Upper lobe of left lung (tissue), 6 donors: ENCODE measurements at regions not wholly inside any gene's neighbourhood (a gene's known extent, or its start where the extent isn't known, plus 50 kb on each side); places are given as distances from the start of the nearest gene placed in this dataset.

ENCODE experiments used
- ATAC-seq, 2 donors: fragments of 200-7000 bp; cut with Tn5 transposase; one replicate each; pipeline ENCODE4 v1.9.1; 2022; ENCODE audit warnings: mild to moderate bottlenecking in 2 of 2, moderate library complexity in 2 of 2; ENCODE audit not compliant: low FRiP score in 2 of 2
- DNase-seq, 2 donors: peaks; one replicate each; pipeline ENCODE4 v3.0.0-alpha.2; 2019 to 2020
- H3K27ac ChIP-seq, 4 donors: fragments of 200-600 bp; sonication (generic); one replicate each; pipeline ENCODE4 v1.5.1; 2016 to 2019
- H3K27me3 ChIP-seq, 4 donors: fragments of 200-600 bp; sonication (generic); one replicate each; pipeline ENCODE4 v1.5.1; 2017 to 2019
- H3K36me3 ChIP-seq, 4 donors: fragments of 200-600 bp; sonication (generic); one replicate each; pipeline ENCODE4 v1.5.1; 2016 to 2019
- H3K4me1 ChIP-seq, 4 donors: fragments of 200-600 bp; sonication (generic); one replicate each; pipeline ENCODE4 v1.5.1; 2018 to 2019
- H3K4me3 ChIP-seq, 4 donors: fragments of 200-600 bp; sonication (generic); one replicate each; pipeline ENCODE4 v1.5.1; 2017 to 2019; ENCODE audit warnings: mild to moderate bottlenecking in 2 of 4, moderate library complexity in 1 of 4
- H3K9me3 ChIP-seq, 4 donors: fragments of 200-600 bp; sonication (generic); one replicate each; pipeline ENCODE4 v1.5.1; 2018 to 2019
- CTCF ChIP-seq, 6 experiments: fragments of 450-650 bp in 4 of 6; fragments of 200-600 bp in 2 of 6; sonication (generic) in 2 of 6; IDR thresholded peaks; one replicate each; pipeline ENCODE4 v1.5.1; 2016 to 2019; ENCODE audit warnings: antibody characterized with exemption in 6 of 6
- EP300 ChIP-seq, 4 donors: sonication (generic); formaldehyde crosslinking; IDR thresholded peaks; one replicate each; pipeline ENCODE4 v1.5.1; 2017; ENCODE audit warnings: antibody characterized with exemption in 4 of 4, control low read depth in 2 of 4
- POLR2A ChIP-seq, 4 donors: fragments of 450-650 bp; IDR thresholded peaks; one replicate each; pipeline ENCODE4 v1.5.1; 2016 to 2017; ENCODE audit warnings: antibody characterized with exemption in 4 of 4, mild to moderate bottlenecking in 2 of 4
- POLR2AphosphoS5 ChIP-seq, 2 donors: sonication (generic); formaldehyde crosslinking; IDR thresholded peaks; one replicate each; pipeline ENCODE4 v1.5.1; 2017; ENCODE audit warnings: antibody characterized with exemption in 2 of 2
- WGBS, 2 donors: methylation state at CpG; one replicate each; pipeline ENCODE4 v1.1.5; 2017 to 2018; 5-methylcytosine and 5-hydroxymethylcytosine counted together
- donor health status: DM: no; HTN: no; CAD: no; lungs with moderate emphysema.
- donor health status: DM: no; HTN: yes; CAD: no; lungs with severe emphysema.

DNA sequence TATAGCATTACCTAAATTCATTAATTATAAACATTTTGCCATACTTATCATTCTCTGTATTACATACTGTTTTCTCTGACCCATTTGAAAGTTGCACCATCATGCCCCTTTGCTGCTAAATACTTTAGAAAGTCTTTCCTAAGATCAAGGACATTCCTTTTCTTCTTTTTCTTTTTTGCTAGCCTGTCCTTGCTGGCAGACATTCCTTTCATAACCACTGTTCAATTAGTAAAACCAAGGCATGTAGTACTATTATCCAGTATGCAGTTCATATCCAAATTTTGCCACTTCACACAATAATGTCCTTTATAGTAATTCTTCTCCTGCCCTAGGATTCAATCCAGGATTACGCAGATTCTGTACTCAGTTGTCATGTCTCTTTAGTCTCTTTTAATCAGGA, 321.0 kb upstream of the C2CD4B start:
- TF ChIP-seq EP300 (IDR thresholded peaks at IDR 0.05), result no peak
- TF ChIP-seq POLR2A (IDR thresholded peaks at IDR 0.05), result no peak
- TF ChIP-seq CTCF (IDR thresholded peaks at IDR 0.05), result no peak
- no peak for TF ChIP-seq POLR2AphosphoS5 (IDR thresholded peaks at IDR 0.05)
- no peak overlapping the region for H3K4me3 ChIP-seq
- no peak for ATAC-seq
- H3K9me3 ChIP-seq, result no peaks in the 10 kb centered on the region
- H3K27ac ChIP-seq, result no peak overlapping the region
- no peaks in the 10 kb centered on the region for H3K36me3 ChIP-seq
- no peak for DNase-seq
- no peaks in the 10 kb centered on the region for H3K27me3 ChIP-seq
- WGBS, 2 donors, result 96 to 98% methylated on average over 1 of the region's 1 CpG
- H3K4me1 ChIP-seq, result no peaks in the 10 kb centered on the region

DNA sequence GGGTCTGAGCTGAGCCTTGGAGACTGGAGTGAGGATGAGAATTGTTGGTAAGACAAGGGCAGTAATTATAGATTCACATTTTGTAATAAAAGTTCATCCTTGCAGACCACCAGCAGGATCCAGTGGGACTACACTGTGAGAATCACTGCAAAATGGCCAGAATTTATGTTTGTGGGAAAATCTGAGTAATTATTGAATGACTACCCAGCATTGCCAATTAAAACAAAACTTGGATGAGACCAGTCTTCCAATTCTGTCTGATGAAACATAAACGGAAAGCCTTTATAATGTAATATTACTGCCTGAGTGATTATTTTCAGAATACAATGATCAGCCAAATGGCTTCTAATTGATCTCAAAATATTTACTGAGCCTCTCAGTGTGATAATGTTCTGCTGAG, 323.3 kb upstream of the C2CD4B start:
- TF ChIP-seq POLR2A (IDR thresholded peaks at IDR 0.05) (no peak), POLR2AphosphoS5 (IDR thresholded peaks at IDR 0.05) (no peak), EP300 (IDR thresholded peaks at IDR 0.05) (no peak), CTCF (IDR thresholded peaks at IDR 0.05) (no peak)
- H3K27ac ChIP-seq, result no peak overlapping the region
- no peaks in the 10 kb centered on the region for H3K36me3 ChIP-seq
- H3K4me3 ChIP-seq, result no peak overlapping the region
- no peaks in the 10 kb centered on the region for H3K9me3 ChIP-seq
- DNase-seq (no peak), ATAC-seq (no peak)
- no peaks in the 10 kb centered on the region for H3K4me1 ChIP-seq
- WGBS, 2 donors, result 83 to 93% methylated on average over 1 of the region's 1 CpG
- no peaks in the 10 kb centered on the region for H3K27me3 ChIP-seq

DNA sequence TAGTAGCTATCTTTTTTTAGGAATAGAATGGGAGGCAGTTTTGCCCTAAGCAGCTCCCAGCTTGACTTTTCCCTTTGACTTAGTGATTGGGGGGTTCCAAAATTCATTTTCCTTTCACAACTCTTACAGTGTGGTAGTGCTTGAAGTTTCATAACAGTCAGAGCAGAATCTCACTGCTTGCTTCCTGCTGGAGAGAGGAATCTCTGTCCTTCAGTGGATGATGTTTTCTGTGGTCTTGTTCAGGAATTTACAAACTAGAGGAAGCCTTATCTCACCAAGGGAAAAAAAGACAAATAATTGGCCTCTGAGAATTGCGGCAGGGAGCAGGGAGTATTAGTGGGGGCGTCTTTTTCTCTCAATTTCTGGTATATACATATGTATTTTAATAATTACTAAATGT, 326.6 kb upstream of the C2CD4B start:
- Histone ChIP-seq H3K36me3 (no peaks in the 10 kb centered on the region), H3K4me1 (no peaks in the 10 kb centered on the region), H3K27ac (no peak overlapping the region), H3K9me3 (no peaks in the 10 kb centered on the region), H3K4me3 (no peak overlapping the region), H3K27me3 (no peaks in the 10 kb centered on the region)
- no peak for DNase-seq
- no peak for ATAC-seq
- 77 to 92% methylated on average over 2 of the region's 2 CpGs for WGBS, 2 donors
- no peak for TF ChIP-seq POLR2AphosphoS5 (IDR thresholded peaks at IDR 0.05)
- no peak for TF ChIP-seq CTCF (IDR thresholded peaks at IDR 0.05)
- TF ChIP-seq EP300 (IDR thresholded peaks at IDR 0.05), result no peak
- no peak for TF ChIP-seq POLR2A (IDR thresholded peaks at IDR 0.05)

DNA sequence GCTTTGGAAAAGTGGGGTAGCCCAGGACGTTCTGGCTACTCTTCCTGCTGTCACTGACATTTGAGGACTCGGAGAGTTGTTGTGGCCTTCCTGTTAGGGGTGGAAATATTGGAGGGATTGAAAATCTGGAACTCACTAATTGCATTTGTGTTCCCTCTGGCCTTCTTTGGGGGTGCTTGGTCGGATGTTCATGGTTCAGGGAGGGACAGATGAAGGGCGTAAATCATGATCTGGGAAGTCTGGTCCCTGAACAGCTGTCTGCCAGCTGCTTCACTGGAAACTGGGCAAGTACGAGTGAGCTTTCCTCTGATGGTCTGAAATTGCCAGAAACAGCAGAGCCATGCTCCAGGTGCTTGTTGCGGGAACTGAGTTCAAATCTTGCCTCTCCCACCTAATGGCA, 327.8 kb upstream of the C2CD4B start:
- no peak overlapping the region for H3K4me3 ChIP-seq
- H3K36me3 ChIP-seq, result no peaks in the 10 kb centered on the region
- no peaks in the 10 kb centered on the region for H3K27me3 ChIP-seq
- H3K4me1 ChIP-seq, result no peaks in the 10 kb centered on the region
- no peak overlapping the region for H3K27ac ChIP-seq
- TF ChIP-seq POLR2A (IDR thresholded peaks at IDR 0.05) (no peak), EP300 (IDR thresholded peaks at IDR 0.05) (no peak), POLR2AphosphoS5 (IDR thresholded peaks at IDR 0.05) (no peak), CTCF (IDR thresholded peaks at IDR 0.05) (no peak)
- ATAC-seq (no peak), DNase-seq (no peak)
- no peaks in the 10 kb centered on the region for H3K9me3 ChIP-seq
- WGBS, 2 donors, result 74 to 82% methylated on average over 4 to 6 of the region's 6 CpGs

- Histone ChIP-seq H3K4me1 (no peaks in the 10 kb centered on the region), H3K27me3 (no peaks in the 10 kb centered on the region), H3K4me3 (no peak overlapping the region), H3K27ac (no peak overlapping the region), H3K36me3 (no peaks in the 10 kb centered on the region), H3K9me3 (no peaks in the 10 kb centered on the region)
- no peak for ATAC-seq
- TF ChIP-seq CTCF (IDR thresholded peaks at IDR 0.05) (no peak), POLR2A (IDR thresholded peaks at IDR 0.05) (no peak), POLR2AphosphoS5 (IDR thresholded peaks at IDR 0.05) (no peak), EP300 (IDR thresholded peaks at IDR 0.05) (no peak)
- 96 to 98% methylated on average over 4 of the region's 4 CpGs for WGBS, 2 donors
- no peak for DNase-seq
These were observed 329.1 kb upstream of the C2CD4B start for GRCh38 chr15:62494197-62494596.
